Neuronal stem cell (in vitro differentiated cells): ENCODE measurements at regions not wholly inside any gene's neighbourhood (a gene's known extent, or its start where the extent isn't known, plus 50 kb on each side); places are given as distances from the start of the nearest gene placed in this dataset.

Experiments
- DNase-seq: peaks from one replicate; pipeline ENCODE4 v3.0.0-alpha.2; 2013; ENCODE audit warnings: low spot score
- H2AFZ ChIP-seq: one replicate; pipeline ENCODE4 v1.6.1; 2013; ENCODE audit warnings: mild to moderate bottlenecking, low read length, inconsistent platforms
- H2AK5ac ChIP-seq: 2 replicates; pipeline ENCODE4 v1.6.1; 2013; ENCODE audit warnings: low read depth, mild to moderate bottlenecking, inconsistent platforms, low read length, moderate library complexity, mixed read lengths
- H2BK120ac ChIP-seq: 2 replicates; pipeline ENCODE4 v1.6.1; 2013; ENCODE audit warnings: low read depth, mild to moderate bottlenecking, inconsistent platforms, low read length, moderate library complexity, mixed read lengths
- H2BK12ac ChIP-seq: one replicate; pipeline ENCODE4 v1.6.1; 2013; ENCODE audit warnings: low read length, inconsistent platforms
- H2BK15ac ChIP-seq: 2 replicates; pipeline ENCODE4 v1.6.1; 2013; ENCODE audit warnings: mild to moderate bottlenecking, low read length, inconsistent platforms, mixed read lengths
- H2BK5ac ChIP-seq: one replicate; pipeline ENCODE4 v1.6.1; 2013; ENCODE audit warnings: inconsistent platforms, mild to moderate bottlenecking, low read length, moderate library complexity
- H3K14ac ChIP-seq: one replicate; pipeline ENCODE4 v1.6.1; 2013; ENCODE audit warnings: low read length, inconsistent platforms
- H3K18ac ChIP-seq: 2 replicates; pipeline ENCODE4 v1.6.1; 2013; ENCODE audit warnings: low read length, inconsistent platforms
- H3K23ac ChIP-seq: 2 replicates; pipeline ENCODE4 v1.6.1; 2013; ENCODE audit warnings: low read depth, mild to moderate bottlenecking, mixed read lengths, low read length, inconsistent platforms; ENCODE audit not compliant: poor library complexity
- H3K27ac ChIP-seq: replicated peaks from 3 replicates; pipeline ENCODE4 v1.5.1; 2013; ENCODE audit warnings: low read length, inconsistent platforms
- H3K27me3 ChIP-seq, 3 experiments: 2 replicates each; pipeline ENCODE4 v1.6.1; 2013; ENCODE audit warnings: low read length in 3 of 3, mild to moderate bottlenecking in 2 of 3, inconsistent platforms in 1 of 3, low read depth in 1 of 3, mixed read lengths in 1 of 3, moderate library complexity in 1 of 3; ENCODE audit not compliant: control insufficient read depth in 3 of 3, insufficient read depth in 3 of 3
- H3K36me3 ChIP-seq, 2 donors: replicated peaks in 1 of 2; 2 replicates each; pipeline ENCODE4 v1.6.1; 2013; ENCODE audit warnings: low read length in 2 of 2; ENCODE audit not compliant: control insufficient read depth in 2 of 2, insufficient read depth in 2 of 2
- H3K4ac ChIP-seq: 2 replicates; pipeline ENCODE4 v1.6.1; 2013; ENCODE audit warnings: inconsistent platforms, mild to moderate bottlenecking, low read length, moderate library complexity
- H3K4me1 ChIP-seq, 2 donors: 1 replicate in 1 of 2; 2 replicates in 1 of 2; pipeline ENCODE4 v1.6.1; 2013; ENCODE audit warnings: low read length in 2 of 2, low read depth in 1 of 2; ENCODE audit not compliant: control insufficient read depth in 2 of 2, insufficient read depth in 1 of 2
- H3K4me2 ChIP-seq: one replicate; pipeline ENCODE4 v1.6.1; 2013; ENCODE audit warnings: mild to moderate bottlenecking, low read length, inconsistent platforms; ENCODE audit not compliant: insufficient read depth, poor library complexity, severe bottlenecking
- H3K4me3 ChIP-seq, 2 donors: 2 replicates each; pipeline ENCODE4 v1.5.1; 2013; ENCODE audit warnings: low read length in 2 of 2, mild to moderate bottlenecking in 2 of 2, inconsistent platforms in 1 of 2, moderate library complexity in 1 of 2
- H3K79me1 ChIP-seq: one replicate; pipeline ENCODE4 v1.6.1; 2013; ENCODE audit warnings: low read depth, mild to moderate bottlenecking, inconsistent platforms, low read length, moderate library complexity
- H3K9ac ChIP-seq: one replicate; pipeline ENCODE4 v1.6.1; 2013; ENCODE audit warnings: mild to moderate bottlenecking, low read depth, low read length, inconsistent platforms; ENCODE audit not compliant: poor library complexity
- H3K9me3 ChIP-seq, 2 donors: replicated peaks in 1 of 2; 2 replicates each; pipeline versions ENCODE3 to v1.6.1; 2013; ENCODE audit warnings: low read length in 2 of 2, mild to moderate bottlenecking in 2 of 2, inconsistent platforms in 1 of 2, low read depth in 1 of 2, mixed read lengths in 1 of 2, moderate library complexity in 1 of 2; ENCODE audit not compliant: control insufficient read depth in 2 of 2, insufficient read depth in 1 of 2
- H4K8ac ChIP-seq: one replicate; pipeline ENCODE4 v1.6.1; 2013; ENCODE audit warnings: low read depth, mild to moderate bottlenecking, inconsistent platforms, low read length, moderate library complexity
- H4K91ac ChIP-seq: one replicate; pipeline ENCODE4 v1.6.1; 2013; ENCODE audit warnings: low read length, low read depth, mild to moderate bottlenecking, inconsistent platforms; ENCODE audit not compliant: poor library complexity
- WGBS, 2 donors: extraction: QIAGEN DNeasy Blood & Tissue Kit; methylation state at CpG; one replicate each; pipeline ENCODE4 v1.1.7; 2013; ENCODE audit warnings: missing lambda C conversion rate in 2 of 2, mixed read lengths in 1 of 2; ENCODE audit not compliant: insufficient read length in 2 of 2, insufficient replicate concordance in 1 of 2; ENCODE audit errors: extremely low coverage in 2 of 2; 5-methylcytosine and 5-hydroxymethylcytosine counted together

GRCh38 chr12:93229494-93230325, 148.0 kb upstream of the NUDT4 start:
- no peak overlapping the region for H2AK5ac ChIP-seq
- no peaks in the 10 kb centered on the region for H3K36me3 ChIP-seq
- no peak overlapping the region for H4K91ac ChIP-seq
- no peak overlapping the region for H2BK5ac ChIP-seq
- H3K4me1 ChIP-seq = no peaks in the 10 kb centered on the region
- no peak overlapping the region for H3K9ac ChIP-seq
- WGBS, 2 donors = no CpG with 5 or more reads among the region's 6 CpGs
- no peak for DNase-seq
- H3K23ac ChIP-seq = no peak overlapping the region
- no peaks in the 10 kb centered on the region for H3K27me3 ChIP-seq
- H3K4me3 ChIP-seq = no peak overlapping the region
- no peak overlapping the region for H3K18ac ChIP-seq
- no peak overlapping the region for H4K8ac ChIP-seq
- no peaks in the 10 kb centered on the region for H3K9me3 ChIP-seq
- no peak overlapping the region for H2BK120ac ChIP-seq
- H3K27ac ChIP-seq = no peak overlapping the region
- no peaks in the 10 kb centered on the region for H3K79me1 ChIP-seq
- no peak overlapping the region for H2BK15ac ChIP-seq
- H3K14ac ChIP-seq = no peak overlapping the region
- no peak overlapping the region for H2BK12ac ChIP-seq
- no peak overlapping the region for H3K4me2 ChIP-seq
- H3K4ac ChIP-seq = no peak overlapping the region
- H2AFZ ChIP-seq = no peak overlapping the region

GRCh38 chr12:93230326-93230720, 147.4 kb upstream of the NUDT4 start:
- Histone ChIP-seq H2AK5ac (no peak overlapping the region), H2BK15ac (no peak overlapping the region), H2BK120ac (no peak overlapping the region), H4K8ac (no peak overlapping the region), H3K27ac (no peak overlapping the region), H3K79me1 (no peaks in the 10 kb centered on the region), H3K27me3 (no peaks in the 10 kb centered on the region), H2BK12ac (no peak overlapping the region), H3K4me2 (no peak overlapping the region), H3K23ac (no peak overlapping the region), H3K14ac (no peak overlapping the region), H3K4me3 (no peak overlapping the region), H2AFZ (no peak overlapping the region), H3K4ac (no peak overlapping the region), H3K9me3 (peaks cover 0 to under 1% of the 10 kb centered on the region in 2 donors), H4K91ac (no peak overlapping the region), H3K4me1 (no peaks in the 10 kb centered on the region), H3K9ac (no peak overlapping the region), H3K36me3 (no peaks in the 10 kb centered on the region), H2BK5ac (no peak overlapping the region), H3K18ac (no peak overlapping the region)
- no CpG with 5 or more reads among the region's 3 CpGs for WGBS, 2 donors
- DNase-seq = no peak

GRCh38 chr12:93231938-93232337, 145.8 kb upstream of the NUDT4 start:
- Histone ChIP-seq H3K4me1 (no peaks in the 10 kb centered on the region), H4K8ac (no peak overlapping the region), H3K14ac (no peak overlapping the region), H3K79me1 (no peaks in the 10 kb centered on the region), H3K9me3 (peaks cover 0 to 5% of the 10 kb centered on the region in 2 donors), H4K91ac (no peak overlapping the region), H2BK120ac (no peak overlapping the region), H3K18ac (no peak overlapping the region), H3K4ac (no peak overlapping the region), H2BK15ac (no peak overlapping the region), H2BK12ac (no peak overlapping the region), H2AFZ (no peak overlapping the region), H3K23ac (no peak overlapping the region), H2AK5ac (no peak overlapping the region), H3K4me3 (no peak overlapping the region), H3K27me3 (no peaks in the 10 kb centered on the region), H3K36me3 (no peaks in the 10 kb centered on the region), H3K4me2 (no peak overlapping the region), H2BK5ac (no peak overlapping the region), H3K27ac (no peak overlapping the region), H3K9ac (no peak overlapping the region)
- no CpG with 5 or more reads among the region's 6 CpGs for WGBS, 2 donors
- no peak for DNase-seq

GRCh38 chr12:93234641-93235040, 143.1 kb upstream of the NUDT4 start:
- Histone ChIP-seq H3K9me3 (peaks cover 2 to 5% of the 10 kb centered on the region in 2 donors), H3K4ac (no peak overlapping the region), H3K18ac (no peak overlapping the region), H2AK5ac (no peak overlapping the region), H3K79me1 (no peaks in the 10 kb centered on the region), H4K8ac (no peak overlapping the region), H3K4me3 (no peak overlapping the region), H3K23ac (no peak overlapping the region), H2BK5ac (no peak overlapping the region), H2BK12ac (no peak overlapping the region), H4K91ac (no peak overlapping the region), H3K4me1 (no peaks in the 10 kb centered on the region), H3K4me2 (no peak overlapping the region), H3K9ac (no peak overlapping the region), H3K14ac (no peak overlapping the region), H3K27me3 (no peaks in the 10 kb centered on the region), H3K36me3 (no peaks in the 10 kb centered on the region), H2AFZ (no peak overlapping the region), H2BK120ac (no peak overlapping the region), H3K27ac (no peak overlapping the region), H2BK15ac (no peak overlapping the region)
- DNase-seq = no peak
- no CpG with 5 or more reads among the region's 1 CpG for WGBS, 2 donors
